GM12878 (cell line): ENCODE measurements at regions not wholly inside any gene's neighbourhood (a gene's known extent, or its start where the extent isn't known, plus 50 kb on each side); places are given as distances from the start of the nearest gene placed in this dataset.
A peak's percentile ranks its signal among the peaks of the same experiment; 100 is the strongest.

Experiments
- ATAC-seq: fragments of 200-7000 bp; cut with Tn5 transposase; 3 replicates; pipeline ENCODE4 v1.9.1; 2020; ENCODE audit warnings: mild to moderate bottlenecking, moderate library complexity
- BruUV-seq: library from RNA; stranded (reverse); fragments of 400-500 nt; replicated peaks from 2 replicates; lab custom pipeline; 2021; lab: Mats Ljungman, UMichigan
- CTCF ChIA-PET: fragments of 300-600 bp; sonication (Branson Sonifier 250); formaldehyde crosslinking; extraction: SDS; loops from one replicate; lab custom pipeline; 2021; ENCODE audit warnings: inconsistent platforms; lab: Yijun Ruan, JAX
- POLR2A ChIA-PET: fragments of 350-600 bp; formaldehyde crosslinking; extraction: SDS; loops from one replicate; lab custom pipeline; 2021; ENCODE audit warnings: inconsistent platforms; lab: Charles Lee
- RAD21 ChIA-PET: fragments of 300-600 bp; sonication (Branson Sonifier 250); formaldehyde crosslinking; loops from one replicate; lab custom pipeline; 2023; ENCODE audit warnings: antibody characterized with exemption; ENCODE audit not compliant: unreplicated experiment; lab: Charles Lee
- SMC1A ChIA-PET: fragments of 300-600 bp; sonication (Branson Sonifier 250); formaldehyde crosslinking; loops from one replicate; lab custom pipeline; 2023; ENCODE audit not compliant: unreplicated experiment, uncharacterized antibody; lab: Charles Lee
- DNase-seq: peaks from one replicate; pipeline ENCODE4 v3.0.0-alpha.2; 2011; ENCODE audit warnings: low read depth, low spot score
- FAIRE-seq: peaks from 3 replicates; lab custom pipeline; 2011; peaks lifted over from hg19 to GRCh38; lab: Jason Lieb, UNC
- H2AFZ ChIP-seq: 2 replicates; pipeline ENCODE4 v1.6.0; 2011; ENCODE audit warnings: low read depth, low read length, control low read depth; ENCODE audit not compliant: control insufficient read depth
- H3K27ac ChIP-seq: 2 replicates; pipeline ENCODE4 v1.5.1; 2011; ENCODE audit warnings: control low read depth; ENCODE audit not compliant: control insufficient read depth, insufficient read depth
- H3K27me3 ChIP-seq, 2 experiments: replicated peaks in 1 of 2; 2 replicates each; pipeline versions ENCODE4 v1.6.0 to v1.6.1; 2011; ENCODE audit warnings: low read length in 1 of 2; ENCODE audit not compliant: control insufficient read depth in 2 of 2, insufficient read depth in 2 of 2
- H3K36me3 ChIP-seq, 2 experiments: 2 replicates each; pipeline ENCODE4 v1.5.1; 2011; ENCODE audit warnings: low read length in 1 of 2; ENCODE audit not compliant: control insufficient read depth in 2 of 2, insufficient read depth in 2 of 2
- H3K4me1 ChIP-seq: 2 replicates; pipeline ENCODE4 v1.6.1; 2011; ENCODE audit warnings: mild to moderate bottlenecking, low read length, moderate library complexity, mixed read lengths; ENCODE audit not compliant: control insufficient read depth, insufficient read depth
- H3K4me2 ChIP-seq: 2 replicates; pipeline ENCODE4 v1.6.0; 2011; ENCODE audit warnings: control low read depth; ENCODE audit not compliant: control insufficient read depth, insufficient read depth
- H3K4me3 ChIP-seq: fragments of 200-600 bp; sonication (generic); 2 replicates; pipeline ENCODE4 v1.5.1; 2016
- H3K79me2 ChIP-seq: 2 replicates; pipeline ENCODE4 v1.6.0; 2011; ENCODE audit warnings: low read length; ENCODE audit not compliant: control insufficient read depth, insufficient read depth
- H3K9ac ChIP-seq: 2 replicates; pipeline ENCODE4 v1.8.0; 2011; ENCODE audit warnings: low read length, control low read depth, mixed read lengths; ENCODE audit not compliant: control insufficient read depth, insufficient read depth
- H3K9me3 ChIP-seq: replicated peaks from 3 replicates; pipeline ENCODE4 v1.5.1; 2011; ENCODE audit warnings: mild to moderate bottlenecking, low read length; ENCODE audit not compliant: control insufficient read depth, insufficient read depth
- H4K20me1 ChIP-seq: 2 replicates; pipeline ENCODE4 v1.6.0; 2011; ENCODE audit not compliant: control insufficient read depth, insufficient read depth
- BHLHE40 ChIP-seq, 2 experiments: fragments of 450-650 bp in 1 of 2; IDR thresholded peaks; 2 replicates each; pipeline ENCODE4 v1.6.1; 2011 to 2017; ENCODE audit warnings: low read depth in 2 of 2, borderline replicate concordance in 1 of 2, improper control_type of control experiment in 1 of 2, low read length in 1 of 2, mild to moderate bottlenecking in 1 of 2
- CREB1 ChIP-seq: IDR thresholded peaks from 2 replicates; pipeline ENCODE4 v1.6.1; 2012; ENCODE audit warnings: low read depth, mild to moderate bottlenecking, inconsistent platforms
- IKZF1 ChIP-seq: fragments of 450-650 bp; conservative IDR thresholded peaks from 2 replicates; pipeline ENCODE4 v1.6.1; 2017; ENCODE audit warnings: antibody characterized with exemption, mild to moderate bottlenecking
- IKZF2 ChIP-seq, 2 experiments: fragments of 450-650 bp; IDR thresholded peaks; 2 replicates each; pipeline ENCODE4 v1.6.1; 2017; ENCODE audit warnings: mild to moderate bottlenecking in 2 of 2, moderate library complexity in 2 of 2
- KAT2A ChIP-seq: conservative IDR thresholded peaks from 2 replicates; pipeline ENCODE4 v1.6.1; 2011; ENCODE audit warnings: low read depth, low read length; ENCODE audit not compliant: control insufficient read depth
- SPI1 ChIP-seq: IDR thresholded peaks from 2 replicates; pipeline ENCODE4 v1.6.1; 2011; ENCODE audit warnings: low read depth, mild to moderate bottlenecking, low read length, moderate library complexity, borderline replicate concordance; ENCODE audit not compliant: insufficient read depth
- TARDBP ChIP-seq: IDR thresholded peaks from 2 replicates; pipeline ENCODE4 v1.6.1; 2016; ENCODE audit warnings: borderline replicate concordance
- YBX1 ChIP-seq: fragments of 450-650 bp; IDR thresholded peaks from 2 replicates; pipeline ENCODE4 v1.6.1; 2016; ENCODE audit warnings: antibody characterized with exemption
- WGBS: methylation state at CpG from one replicate; pipeline ENCODE4 v1.1.6; 2016; ENCODE audit warnings: low lambda C conversion rate; ENCODE audit not compliant: insufficient replicate concordance, insufficient coverage; ENCODE audit errors: missing lambda C conversion rate; 5-methylcytosine and 5-hydroxymethylcytosine counted together
- in situ Hi-C: fragments of 300-500 bp; cut with MboI; formaldehyde crosslinking; loops from 9 replicates; pipeline ENCODE4 v1.14.3; 2018; ENCODE audit warnings: mixed read lengths
- intact Hi-C: fragments of 100-400 bp; cut with micrococcal nuclease; formaldehyde crosslinking; loops from one replicate; pipeline ENCODE4 v1.14.2; 2022; ENCODE audit not compliant: unreplicated experiment
- TF ChIP-seq, protein P1 (sequence below): fragments of 450-650 bp; IDR thresholded peaks from 2 replicates; pipeline ENCODE4 v1.6.1; 2017; ENCODE audit warnings: mild to moderate bottlenecking, moderate library complexity
- TF ChIP-seq, protein P2 (sequence below): IDR thresholded peaks from 2 replicates; pipeline ENCODE4 v1.6.1; 2011; ENCODE audit warnings: low read depth, mild to moderate bottlenecking, low read length, moderate library complexity, borderline replicate concordance; ENCODE audit errors: extremely low read depth
- TF ChIP-seq, protein P3 (sequence below): fragments of 450-650 bp; formaldehyde crosslinking; IDR thresholded peaks from 2 replicates; pipeline ENCODE4 v1.4.0; 2020; ENCODE audit warnings: mild to moderate bottlenecking, moderate library complexity

DNA sequence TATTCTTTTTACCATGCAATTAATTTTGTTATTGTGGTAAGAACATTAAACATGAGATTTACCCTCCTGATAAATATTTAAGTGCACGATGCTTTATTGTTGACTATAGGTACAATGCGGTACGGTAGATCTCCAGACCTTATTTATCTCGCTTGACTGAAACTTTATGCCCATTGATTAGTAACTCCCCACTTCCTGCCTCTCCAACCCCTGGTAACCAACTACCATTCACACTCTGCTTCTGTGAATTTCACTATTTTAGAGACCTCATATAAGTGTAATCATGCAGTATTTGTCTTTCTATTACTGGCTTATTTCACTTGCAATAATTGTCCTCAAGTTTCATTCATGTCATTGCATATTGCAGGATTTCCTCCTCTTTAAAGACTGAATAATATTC, 195.7 kb upstream of the ID2 start:
- Histone ChIP-seq H3K4me3 (peak overlapping the region; percentile 54), H4K20me1 (no peaks in the 10 kb centered on the region), H3K27ac (peak overlapping the region; percentile 80), H3K36me3 (no peaks in the 10 kb centered on the region; a peak in 1 of 4 replicates), H3K79me2 (peaks cover 34% of the 10 kb centered on the region), H3K27me3 (no peaks in the 10 kb centered on the region), H2AFZ (no peak overlapping the region), H3K9ac (no peak overlapping the region; the same call in 1 of the 2 replicates)
- ATAC-seq: peak; percentile 11
- SMC1A ChIA-PET: interaction anchor here (0.7 to 8.2 kb wide), 11 partner anchors 8 to 196 kb away, joined by 3 to 121 read pairs (median 12); partner anchors contain the start of gene ID2
- intact Hi-C loops: loop anchor here (2.0 to 10.0 kb wide), 6 partner anchors 15 to 969 kb away; no protein-coding TSS in a partner anchor
- no peak for DNase-seq
- FAIRE-seq: no peak
- WGBS: 49% methylated on average over 4 of the region's 4 CpGs
- TF ChIP-seq IKZF2 (IDR thresholded peaks at IDR 0.05): peak; percentile 31 to 43; a peak in 1 of 4 replicates
- TF ChIP-seq TARDBP: no peak
- TF ChIP-seq SPI1: peak; percentile 8; the same call in 1 of the 2 replicates
- no peak for TF ChIP-seq YBX1
- TF ChIP-seq IKZF1: 0 out of 2 replicates have a peak, but pooled peaks have one; percentile 33
- TF ChIP-seq, protein P1, sequence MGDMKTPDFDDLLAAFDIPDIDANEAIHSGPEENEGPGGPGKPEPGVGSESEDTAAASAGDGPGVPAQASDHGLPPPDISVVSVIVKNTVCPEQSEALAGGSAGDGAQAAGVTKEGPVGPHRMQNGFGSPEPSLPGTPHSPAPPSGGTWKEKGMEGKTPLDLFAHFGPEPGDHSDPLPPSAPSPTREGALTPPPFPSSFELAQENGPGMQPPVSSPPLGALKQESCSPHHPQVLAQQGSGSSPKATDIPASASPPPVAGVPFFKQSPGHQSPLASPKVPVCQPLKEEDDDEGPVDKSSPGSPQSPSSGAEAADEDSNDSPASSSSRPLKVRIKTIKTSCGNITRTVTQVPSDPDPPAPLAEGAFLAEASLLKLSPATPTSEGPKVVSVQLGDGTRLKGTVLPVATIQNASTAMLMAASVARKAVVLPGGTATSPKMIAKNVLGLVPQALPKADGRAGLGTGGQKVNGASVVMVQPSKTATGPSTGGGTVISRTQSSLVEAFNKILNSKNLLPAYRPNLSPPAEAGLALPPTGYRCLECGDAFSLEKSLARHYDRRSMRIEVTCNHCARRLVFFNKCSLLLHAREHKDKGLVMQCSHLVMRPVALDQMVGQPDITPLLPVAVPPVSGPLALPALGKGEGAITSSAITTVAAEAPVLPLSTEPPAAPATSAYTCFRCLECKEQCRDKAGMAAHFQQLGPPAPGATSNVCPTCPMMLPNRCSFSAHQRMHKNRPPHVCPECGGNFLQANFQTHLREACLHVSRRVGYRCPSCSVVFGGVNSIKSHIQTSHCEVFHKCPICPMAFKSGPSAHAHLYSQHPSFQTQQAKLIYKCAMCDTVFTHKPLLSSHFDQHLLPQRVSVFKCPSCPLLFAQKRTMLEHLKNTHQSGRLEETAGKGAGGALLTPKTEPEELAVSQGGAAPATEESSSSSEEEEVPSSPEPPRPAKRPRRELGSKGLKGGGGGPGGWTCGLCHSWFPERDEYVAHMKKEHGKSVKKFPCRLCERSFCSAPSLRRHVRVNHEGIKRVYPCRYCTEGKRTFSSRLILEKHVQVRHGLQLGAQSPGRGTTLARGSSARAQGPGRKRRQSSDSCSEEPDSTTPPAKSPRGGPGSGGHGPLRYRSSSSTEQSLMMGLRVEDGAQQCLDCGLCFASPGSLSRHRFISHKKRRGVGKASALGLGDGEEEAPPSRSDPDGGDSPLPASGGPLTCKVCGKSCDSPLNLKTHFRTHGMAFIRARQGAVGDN: 0 out of 2 replicates have a peak, but pooled peaks have one; percentile 36
- TF ChIP-seq, protein P2, sequence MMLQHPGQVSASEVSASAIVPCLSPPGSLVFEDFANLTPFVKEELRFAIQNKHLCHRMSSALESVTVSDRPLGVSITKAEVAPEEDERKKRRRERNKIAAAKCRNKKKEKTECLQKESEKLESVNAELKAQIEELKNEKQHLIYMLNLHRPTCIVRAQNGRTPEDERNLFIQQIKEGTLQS: no peak
- peak in 1 of 2 experiments; percentile 4; a peak in 1 of 4 replicates for TF ChIP-seq BHLHE40 (IDR thresholded peaks at IDR 0.05; ENCODE audit: borderline replicate concordance in 1 of 2, low read depth in 2 of 2, low read length in 1 of 2)
- TF ChIP-seq, protein P3, sequence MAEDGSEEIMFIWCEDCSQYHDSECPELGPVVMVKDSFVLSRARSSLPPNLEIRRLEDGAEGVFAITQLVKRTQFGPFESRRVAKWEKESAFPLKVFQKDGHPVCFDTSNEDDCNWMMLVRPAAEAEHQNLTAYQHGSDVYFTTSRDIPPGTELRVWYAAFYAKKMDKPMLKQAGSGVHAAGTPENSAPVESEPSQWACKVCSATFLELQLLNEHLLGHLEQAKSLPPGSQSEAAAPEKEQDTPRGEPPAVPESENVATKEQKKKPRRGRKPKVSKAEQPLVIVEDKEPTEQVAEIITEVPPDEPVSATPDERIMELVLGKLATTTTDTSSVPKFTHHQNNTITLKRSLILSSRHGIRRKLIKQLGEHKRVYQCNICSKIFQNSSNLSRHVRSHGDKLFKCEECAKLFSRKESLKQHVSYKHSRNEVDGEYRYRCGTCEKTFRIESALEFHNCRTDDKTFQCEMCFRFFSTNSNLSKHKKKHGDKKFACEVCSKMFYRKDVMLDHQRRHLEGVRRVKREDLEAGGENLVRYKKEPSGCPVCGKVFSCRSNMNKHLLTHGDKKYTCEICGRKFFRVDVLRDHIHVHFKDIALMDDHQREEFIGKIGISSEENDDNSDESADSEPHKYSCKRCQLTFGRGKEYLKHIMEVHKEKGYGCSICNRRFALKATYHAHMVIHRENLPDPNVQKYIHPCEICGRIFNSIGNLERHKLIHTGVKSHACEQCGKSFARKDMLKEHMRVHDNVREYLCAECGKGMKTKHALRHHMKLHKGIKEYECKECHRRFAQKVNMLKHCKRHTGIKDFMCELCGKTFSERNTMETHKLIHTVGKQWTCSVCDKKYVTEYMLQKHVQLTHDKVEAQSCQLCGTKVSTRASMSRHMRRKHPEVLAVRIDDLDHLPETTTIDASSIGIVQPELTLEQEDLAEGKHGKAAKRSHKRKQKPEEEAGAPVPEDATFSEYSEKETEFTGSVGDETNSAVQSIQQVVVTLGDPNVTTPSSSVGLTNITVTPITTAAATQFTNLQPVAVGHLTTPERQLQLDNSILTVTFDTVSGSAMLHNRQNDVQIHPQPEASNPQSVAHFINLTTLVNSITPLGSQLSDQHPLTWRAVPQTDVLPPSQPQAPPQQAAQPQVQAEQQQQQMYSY (CRISPR knock-in tag): no peak
- TF ChIP-seq CREB1: no peak
- TF ChIP-seq KAT2A: no peak
- TF ChIP-seq, all 136 proteins: peak for 5
- Histone ChIP-seq H3K4me1 (peaks cover 36% of the 10 kb centered on the region), H3K4me2 (peak overlapping the region; percentile 71), H3K9me3 (no peaks in the 10 kb centered on the region)
- ChIA-PET POLR2A (interaction anchor here (0.7 to 6.2 kb wide), 7 partner anchors 7 to 196 kb away, joined by 4 to 46 read pairs (median 18); partner anchors contain the start of gene ID2), CTCF (interaction anchor here (0.9 to 1.2 kb wide), 3 partner anchors 40 to 78 kb away, joined by 3 to 4 read pairs (median 3); no protein-coding TSS in a partner anchor), RAD21 (interaction anchor here (0.7 to 5.7 kb wide), 15 partner anchors 8 to 195 kb away, joined by 3 to 66 read pairs (median 17); partner anchors contain the start of gene ID2)
- in situ Hi-C loops: no loop called here
- BruUV-seq: no TSS peak
